Stromal cell of bone marrow (primary cell): ENCODE measurements at regions not wholly inside any gene's neighbourhood (a gene's known extent, or its start where the extent isn't known, plus 50 kb on each side); places are given as distances from the start of the nearest gene placed in this dataset.
"Not testable (repeated sequence)": the region's sequence is repeated elsewhere in the genome, so short reads cannot be mapped to it uniquely, and the experiment has no call there.

Experiments used
- DNase-seq: peaks from one replicate; pipeline ENCODE4 v3.0.0-alpha.2; 2012; ENCODE audit warnings: low read depth

DNA sequence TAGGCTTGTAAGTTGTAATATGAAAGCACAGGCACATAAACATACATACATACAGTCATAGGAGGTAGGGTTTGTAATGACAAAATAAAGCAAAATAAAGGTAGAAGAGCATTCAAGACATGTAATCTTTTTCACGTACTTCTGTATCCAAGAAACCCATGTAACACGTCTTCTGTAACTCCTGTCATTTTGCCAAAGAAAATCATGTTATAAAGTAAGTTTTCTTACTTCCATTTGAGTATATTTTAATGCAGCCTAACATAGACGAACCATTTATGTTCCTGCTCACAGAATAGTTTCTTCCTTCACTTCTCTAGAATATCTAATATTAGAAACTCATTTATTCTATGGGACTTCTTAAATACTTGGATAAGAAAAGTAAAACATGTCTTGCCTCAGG lies 1884.0 kb upstream of the CELF4 start:
- no peak for DNase-seq

DNA sequence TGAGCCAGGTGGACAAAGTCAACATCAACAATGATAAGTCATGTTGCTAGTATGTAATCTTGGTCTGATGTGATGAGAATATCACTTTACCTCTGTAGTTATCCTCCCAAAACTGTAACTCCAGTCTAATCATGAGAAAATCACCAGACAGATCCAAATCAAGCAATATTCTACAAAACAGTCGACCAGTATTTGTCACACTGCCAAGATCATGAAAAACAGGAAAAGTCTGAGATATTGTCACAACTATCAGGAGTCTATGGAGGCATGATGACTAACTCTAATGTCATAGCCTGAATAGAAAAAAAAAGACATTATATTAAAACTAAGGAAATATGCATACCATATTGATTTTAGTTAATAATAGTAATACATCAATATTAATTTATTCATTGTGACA lies 1883.3 kb upstream of the CELF4 start:
- no peak for DNase-seq

- DNase-seq = not testable (repeated sequence)
These were observed 1879.4 kb upstream of the CELF4 start for GRCh38 chr18:39444957-39445356.

DNA sequence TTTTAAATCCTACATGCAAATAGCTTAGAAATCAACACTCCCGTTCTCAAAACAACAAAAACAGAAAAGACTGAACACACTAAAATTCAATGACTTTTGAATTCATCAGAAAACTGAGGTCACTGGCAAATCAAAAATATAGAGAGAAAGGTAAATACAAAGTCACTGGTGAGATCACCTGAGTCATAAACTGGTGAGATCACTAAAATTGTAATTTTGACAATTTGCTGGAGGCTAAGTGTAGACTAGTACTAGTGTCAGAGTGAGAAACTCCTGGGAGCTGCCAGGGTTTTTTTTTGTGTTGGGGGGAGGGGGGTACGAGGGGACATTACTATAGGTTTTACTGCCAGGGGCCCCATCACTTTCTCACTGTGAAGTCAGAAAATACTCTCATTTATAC lies 1876.0 kb upstream of the CELF4 start:
- DNase-seq = no peak

GRCh38 chr18:39435996-39436395 lies 1870.4 kb upstream of the CELF4 start:
- no peak for DNase-seq

GRCh38 chr18:39435209-39435608 lies 1869.6 kb upstream of the CELF4 start:
- DNase-seq = no peak

- DNase-seq = peak; percentile 17
These were observed 1868.8 kb upstream of the CELF4 start for GRCh38 chr18:39434223-39434920.

- no peak for DNase-seq
These were observed 1859.7 kb upstream of the CELF4 start for GRCh38 chr18:39425172-39425850.

DNA sequence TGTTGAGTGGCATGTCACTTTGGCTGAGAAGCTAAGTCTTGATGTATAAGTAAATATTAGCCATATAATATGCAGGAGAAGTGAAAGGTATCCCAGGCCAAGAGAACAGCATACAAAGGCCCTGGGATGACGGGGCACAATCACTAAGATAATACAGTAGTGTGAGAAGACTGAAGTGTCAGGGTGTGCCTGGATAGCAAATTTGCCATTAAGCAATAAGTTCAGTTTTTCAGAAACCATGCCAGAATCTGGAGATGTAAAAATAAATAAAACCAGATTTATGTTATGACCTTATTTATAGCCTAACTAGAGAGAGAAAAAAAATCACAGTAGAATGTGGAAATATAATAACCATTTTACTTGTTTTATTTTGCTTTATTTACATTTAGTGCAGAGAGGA lies 1858.7 kb upstream of the CELF4 start:
- DNase-seq = no peak

- no peak for DNase-seq
These were observed 1855.7 kb upstream of the CELF4 start for GRCh38 chr18:39421276-39421675.

DNA sequence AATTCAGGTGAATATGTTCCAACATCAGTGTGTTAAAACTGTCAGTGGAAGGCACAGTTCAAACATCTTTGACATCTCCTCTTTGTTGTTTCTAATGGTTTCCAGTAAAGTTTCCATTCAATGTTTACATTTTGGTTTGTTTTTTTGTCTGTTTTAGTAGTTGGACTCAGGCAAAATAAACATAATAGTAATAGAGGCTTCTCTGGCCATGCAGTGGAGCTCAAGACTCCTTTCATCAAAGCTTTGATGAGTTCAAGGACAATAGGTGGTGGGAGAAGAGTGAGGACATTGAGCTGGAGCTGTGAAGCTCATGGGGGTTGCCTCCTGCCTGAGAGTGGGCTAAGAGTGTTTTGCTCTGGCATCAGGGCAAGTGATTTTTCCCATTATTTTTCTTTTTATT lies 1853.7 kb upstream of the CELF4 start:
- DNase-seq = no peak

- no peak for DNase-seq
These were observed 1849.9 kb upstream of the CELF4 start for GRCh38 chr18:39415471-39415870.

DNA sequence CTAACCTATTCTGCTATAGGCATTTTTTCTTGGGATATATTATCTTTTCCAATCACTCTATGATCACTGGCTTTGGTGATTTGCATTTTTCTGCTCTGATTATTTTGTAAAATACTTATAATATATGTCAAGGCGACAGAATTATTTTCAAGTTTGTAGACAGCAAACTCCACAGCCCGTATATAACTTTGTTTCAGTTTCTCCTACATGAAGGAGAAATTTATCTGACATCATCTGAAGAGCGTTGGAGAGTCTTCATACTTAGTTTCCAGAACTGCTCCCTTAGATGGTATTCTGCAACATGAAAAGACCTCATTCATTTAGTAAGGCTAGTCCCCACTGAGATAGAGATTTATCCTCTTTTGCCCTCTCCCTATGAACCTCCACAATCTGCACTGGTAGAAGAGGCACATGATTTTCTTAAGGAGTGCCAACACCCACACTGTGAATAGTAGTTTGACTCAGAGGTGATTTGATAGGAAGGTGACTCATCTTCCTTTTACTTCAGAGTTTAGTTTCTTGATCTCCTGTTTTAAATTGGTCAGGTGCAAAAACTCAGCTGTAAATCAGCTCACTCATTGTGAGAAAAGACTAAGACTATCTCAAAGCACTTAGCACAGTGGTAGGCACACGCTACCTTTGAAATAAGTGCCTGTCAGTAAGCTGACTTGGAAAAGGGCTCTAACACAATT lies 1848.6 kb upstream of the CELF4 start:
- peak; percentile 8 for DNase-seq

DNA sequence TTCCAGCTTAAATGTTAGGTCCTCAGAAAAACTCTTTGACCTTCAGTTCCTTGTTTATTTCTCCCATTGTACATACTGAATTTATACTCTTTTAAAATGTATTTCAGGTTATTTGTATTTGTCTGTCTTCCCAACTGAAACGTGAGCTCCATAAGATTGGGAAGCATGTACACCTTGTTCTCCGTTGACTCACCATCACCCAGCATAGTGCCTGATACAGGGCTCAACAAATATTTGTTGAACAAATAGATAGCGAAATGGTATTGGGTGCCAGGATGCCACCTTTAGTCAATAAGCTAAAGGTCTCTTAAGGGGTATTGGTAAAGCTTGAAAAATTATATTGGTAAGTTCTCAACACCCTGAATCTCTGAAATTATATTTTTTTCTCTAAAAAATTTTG lies 1841.3 kb upstream of the CELF4 start:
- no peak for DNase-seq

DNA sequence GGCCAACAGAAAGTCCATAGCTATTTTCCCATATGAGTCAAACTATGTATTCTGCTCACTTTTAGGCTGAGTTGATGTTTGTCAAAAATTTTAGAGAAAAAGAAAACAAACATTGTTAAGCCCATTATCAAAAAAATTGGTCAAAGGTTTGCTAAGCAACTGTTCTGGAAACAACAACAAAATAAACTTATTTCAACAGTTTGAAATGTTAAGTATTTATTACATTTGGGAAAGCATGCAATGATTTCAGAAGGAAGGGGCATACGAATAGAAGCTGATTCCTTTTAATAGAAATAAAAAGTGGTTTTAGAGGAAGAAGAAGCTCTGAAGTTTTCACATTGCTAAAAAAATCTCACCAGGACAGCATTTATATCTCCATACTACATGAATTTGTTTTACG lies 1837.5 kb upstream of the CELF4 start:
- DNase-seq = no peak

DNA sequence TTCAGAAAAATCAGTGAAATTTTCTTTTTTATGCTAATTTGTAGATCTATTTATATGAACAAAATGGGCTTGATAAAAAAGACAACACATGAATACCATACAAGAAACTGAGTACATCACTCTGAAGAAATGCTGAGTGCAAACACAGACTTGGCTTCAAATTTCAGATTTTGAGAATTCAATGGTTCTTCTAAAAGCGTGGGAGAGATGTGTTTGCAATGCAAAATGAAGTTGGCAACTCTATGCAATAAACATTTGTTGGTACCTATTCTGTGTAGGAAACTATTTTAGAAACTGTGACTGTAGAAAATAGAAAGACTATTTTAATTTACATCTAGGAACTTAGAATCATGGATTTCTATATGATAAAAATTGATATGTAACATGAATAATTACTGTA lies 1834.1 kb upstream of the CELF4 start:
- DNase-seq = no peak

GRCh38 chr18:39396168-39396567 lies 1830.6 kb upstream of the CELF4 start:
- DNase-seq = no peak

- no peak for DNase-seq
These were observed 1824.3 kb upstream of the CELF4 start for GRCh38 chr18:39389800-39390379.

- DNase-seq = no peak
These were observed 1815.3 kb upstream of the CELF4 start for GRCh38 chr18:39380866-39381265.

DNA sequence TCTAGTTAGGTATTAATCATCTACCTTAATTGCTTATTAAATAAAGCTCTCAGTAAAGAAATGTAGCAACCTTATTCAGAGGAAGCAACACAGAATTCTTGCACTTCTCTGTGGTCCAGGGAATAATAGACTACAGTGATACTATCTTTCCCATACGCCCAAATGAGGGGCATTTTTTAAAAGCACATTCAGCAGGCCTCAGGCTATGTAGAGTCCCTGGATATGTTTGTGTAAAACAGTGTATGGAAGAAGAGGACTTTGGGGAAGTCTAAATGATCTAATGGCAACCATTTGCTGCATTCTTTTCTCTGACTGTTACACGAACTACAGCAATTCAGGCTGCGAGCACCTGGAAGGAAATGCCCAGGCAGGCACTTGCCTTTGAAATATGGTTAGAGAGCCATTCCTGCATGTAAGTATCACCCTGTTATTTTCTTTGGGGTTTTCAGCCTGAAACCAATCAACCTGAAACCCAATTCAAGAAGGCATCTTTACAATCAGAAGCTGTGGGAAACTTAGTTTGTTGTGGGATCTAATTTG lies 1814.7 kb upstream of the CELF4 start:
- DNase-seq = no peak

DNA sequence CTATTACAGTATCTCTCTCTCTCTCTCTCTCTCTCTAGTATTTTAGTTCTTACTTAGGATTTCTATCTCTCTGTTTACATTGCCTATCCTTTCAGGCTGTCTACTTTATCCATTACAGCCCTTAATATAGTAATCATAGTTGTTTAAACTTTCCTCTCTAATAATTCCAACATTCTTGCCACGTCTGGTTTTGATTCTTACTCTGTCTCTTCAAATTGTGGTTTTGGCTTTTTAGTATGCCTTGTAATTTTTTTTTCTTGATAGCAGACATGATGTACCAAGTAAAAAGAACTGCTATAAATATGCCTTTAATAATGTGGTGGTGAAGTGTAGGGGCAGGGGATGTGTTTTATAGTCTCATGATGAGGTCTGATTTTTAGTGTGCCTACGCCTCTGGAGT lies 1809.5 kb upstream of the CELF4 start:
- no peak for DNase-seq

DNA sequence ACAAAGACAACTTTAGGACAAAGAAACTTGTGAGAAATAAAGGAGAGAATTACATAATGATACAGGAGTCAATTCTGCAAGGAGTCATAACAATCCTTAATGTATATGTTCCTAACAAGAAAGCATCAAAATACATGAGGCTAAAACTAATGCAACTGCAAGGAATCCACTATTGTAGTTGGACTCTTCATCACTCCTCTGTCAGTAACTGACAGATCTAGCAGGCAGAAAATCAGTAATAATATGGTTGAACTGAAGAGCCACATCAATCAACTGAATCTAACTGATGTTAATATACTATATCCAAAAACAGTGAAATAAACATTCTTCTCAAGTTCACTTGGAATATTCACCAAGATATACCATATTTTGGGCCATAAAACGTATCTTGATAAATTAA lies 1806.4 kb upstream of the CELF4 start:
- DNase-seq = no peak

DNA sequence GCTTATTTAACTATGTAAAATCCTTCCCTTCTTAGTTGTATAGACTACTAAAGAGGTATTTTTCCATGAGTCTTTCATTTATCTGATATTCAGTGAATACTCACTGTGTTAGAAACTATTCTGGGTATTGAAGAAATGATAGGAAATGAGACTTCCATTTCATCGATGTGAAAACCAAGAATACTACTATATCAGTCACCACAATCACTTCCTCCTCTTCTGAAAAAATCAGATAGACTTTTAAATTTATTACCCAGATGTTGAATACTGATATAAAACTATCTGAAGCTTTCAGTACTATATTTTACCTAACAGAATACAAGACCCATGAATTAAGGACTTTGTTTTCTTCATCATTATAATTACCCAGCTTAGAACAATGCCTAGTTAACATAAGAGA lies 1801.1 kb upstream of the CELF4 start:
- no peak for DNase-seq
